ENCODE measurements at regions not wholly inside any gene's neighbourhood (a gene's known extent, or its start where the extent isn't known, plus 50 kb on each side); places are given as distances from the start of the nearest gene placed in this dataset.

- TF ChIP-seq CTCF (IDR thresholded peaks at IDR 0.05): no peak
- no peaks in the 10 kb centered on the region for H3K36me3 Mint-ChIP-seq (ENCODE audit: low read depth)
- no peak overlapping the region for H3K27ac Mint-ChIP-seq
- CTCF ChIA-PET: interaction anchor here (1.2 kb wide), 1 partner anchor 12 kb away, joined by 3 read pairs; no protein-coding TSS in a partner anchor
- H3K9me3 Mint-ChIP-seq: peaks cover 2% of the 10 kb centered on the region
- DNase-seq: no peak
- H3K27me3 Mint-ChIP-seq: no peaks in the 10 kb centered on the region
- no peaks in the 10 kb centered on the region for H3K4me1 Mint-ChIP-seq
- ATAC-seq (ENCODE audit: low read depth): no peak
- intact Hi-C loops (cut with micrococcal nuclease): no loop called here
- H3K4me3 Mint-ChIP-seq: no peak overlapping the region
- POLR2A ChIA-PET: no interaction called here
These were observed 315.8 kb upstream of the TSHZ3 start for GRCh38 chr19:31664997-31665396.

- no peak for DNase-seq
- Mint-ChIP-seq H3K9me3 (peaks cover 2% of the 10 kb centered on the region), H3K27ac (no peak overlapping the region), H3K27me3 (no peaks in the 10 kb centered on the region), H3K4me1 (no peaks in the 10 kb centered on the region), H3K4me3 (no peak overlapping the region), H3K36me3 (ENCODE audit: low read depth) (no peaks in the 10 kb centered on the region)
- POLR2A ChIA-PET: no interaction called here
- no peak for ATAC-seq (ENCODE audit: low read depth)
- no peak for TF ChIP-seq CTCF (IDR thresholded peaks at IDR 0.05)
- CTCF ChIA-PET: interaction anchor here (1.2 kb wide), 1 partner anchor 10 kb away, joined by 3 read pairs; no protein-coding TSS in a partner anchor
- intact Hi-C loops (cut with micrococcal nuclease): no loop called here
These were observed 316.9 kb upstream of the TSHZ3 start for GRCh38 chr19:31666126-31666525.

- no peaks in the 10 kb centered on the region for H3K36me3 Mint-ChIP-seq (ENCODE audit: low read depth)
- no peak for DNase-seq
- intact Hi-C loops (cut with micrococcal nuclease): no loop called here
- no peak overlapping the region for H3K4me3 Mint-ChIP-seq
- no peak overlapping the region for H3K27ac Mint-ChIP-seq
- H3K9me3 Mint-ChIP-seq: peaks cover 2% of the 10 kb centered on the region
- POLR2A ChIA-PET: no interaction called here
- H3K4me1 Mint-ChIP-seq: no peaks in the 10 kb centered on the region
- ATAC-seq (ENCODE audit: low read depth): no peak
- H3K27me3 Mint-ChIP-seq: no peaks in the 10 kb centered on the region
- CTCF ChIA-PET: no interaction called here
- no peak for TF ChIP-seq CTCF (IDR thresholded peaks at IDR 0.05)
These were observed 317.9 kb upstream of the TSHZ3 start for GRCh38 chr19:31667106-31667505.

GRCh38 chr19:31668921-31669320 lies 319.7 kb upstream of the TSHZ3 start:
- ChIA-PET CTCF (no interaction called here), POLR2A (no interaction called here)
- intact Hi-C loops (cut with micrococcal nuclease): no loop called here
- Mint-ChIP-seq H3K36me3 (ENCODE audit: low read depth) (no peaks in the 10 kb centered on the region), H3K4me3 (no peak overlapping the region), H3K27me3 (no peaks in the 10 kb centered on the region), H3K9me3 (no peaks in the 10 kb centered on the region), H3K27ac (no peak overlapping the region), H3K4me1 (no peaks in the 10 kb centered on the region)
- ATAC-seq (ENCODE audit: low read depth) (no peak), DNase-seq (no peak)
- TF ChIP-seq CTCF (IDR thresholded peaks at IDR 0.05): no peak

- no peak for TF ChIP-seq CTCF (IDR thresholded peaks at IDR 0.05)
- Mint-ChIP-seq H3K27me3 (no peaks in the 10 kb centered on the region), H3K4me1 (no peaks in the 10 kb centered on the region), H3K4me3 (no peak overlapping the region), H3K27ac (no peak overlapping the region), H3K36me3 (ENCODE audit: low read depth) (no peaks in the 10 kb centered on the region), H3K9me3 (no peaks in the 10 kb centered on the region)
- DNase-seq (no peak), ATAC-seq (ENCODE audit: low read depth) (no peak)
- ChIA-PET POLR2A (no interaction called here), CTCF (no interaction called here)
- intact Hi-C loops (cut with micrococcal nuclease): no loop called here
These were observed 321.7 kb upstream of the TSHZ3 start for GRCh38 chr19:31670931-31671330.
